ENCODE measurements at regions not wholly inside any gene's neighbourhood (a gene's known extent, or its start where the extent isn't known, plus 50 kb on each side); places are given as distances from the start of the nearest gene placed in this dataset.

DNA sequence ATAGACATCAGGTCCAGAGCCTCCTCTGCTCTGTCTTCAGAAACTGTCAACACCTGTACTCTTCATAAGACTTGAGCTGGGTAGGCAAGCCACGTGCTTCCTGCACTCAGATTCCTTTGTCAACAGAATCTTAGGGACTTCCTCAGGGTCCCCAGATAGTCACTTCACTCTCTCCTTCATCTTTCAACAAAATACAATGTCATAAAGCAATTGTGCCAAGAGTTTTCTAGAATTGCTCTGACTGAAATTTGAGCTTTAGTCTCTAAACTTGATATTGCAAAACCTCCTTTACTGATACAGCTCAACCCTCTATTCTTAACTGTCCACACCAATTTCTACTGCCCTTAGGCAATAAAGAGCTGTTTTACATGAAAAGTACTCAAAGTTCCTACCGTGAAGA lies 179.9 kb downstream of the IRS2 start:
- H2BK5ac ChIP-seq (ENCODE audit: low read depth, low read length, poor library complexity, severe bottlenecking) = no peak overlapping the region
- dilution Hi-C loops (cut with HindIII; ENCODE audit: low sequenced_read_pairs, unreplicated experiment) = no loop called here
- H3K18ac ChIP-seq (ENCODE audit: low read depth, low read length) = no peak overlapping the region
- H3K79me1 ChIP-seq (ENCODE audit: low read depth in 1 of 2, low read length in 2 of 2) = no peaks in the 10 kb centered on the region
- H4K5ac ChIP-seq (ENCODE audit: low read depth, low read length) = no peak overlapping the region
- no peak overlapping the region for H2BK20ac ChIP-seq (ENCODE audit: low read depth, low read length)
- H3K4me2 ChIP-seq (ENCODE audit: low read depth, low read length) = no peak overlapping the region
- H2BK120ac ChIP-seq (ENCODE audit: low read depth, low read length) = no peak overlapping the region
- ATAC-seq (ENCODE audit: low read depth) = no peak
- no peak overlapping the region for H4K91ac ChIP-seq (ENCODE audit: insufficient read depth, low read depth, low read length)
- H2BK15ac ChIP-seq (ENCODE audit: low read depth, low read length) = no peak overlapping the region
- BruUV-seq (replicated peaks) = no TSS peak
- no peak overlapping the region for H3K23ac ChIP-seq (ENCODE audit: low read depth, low read length)
- no peak overlapping the region for H2AFZ ChIP-seq (replicated peaks; ENCODE audit: low read length, poor library complexity)
- H3K4me1 ChIP-seq (ENCODE audit: control insufficient read depth, insufficient read depth, low read length) = no peaks in the 10 kb centered on the region
- TF ChIP-seq POLR2A (IDR thresholded peaks at IDR 0.05; ENCODE audit: low read depth, low read length) (no peak), MAZ (IDR thresholded peaks at IDR 0.05; ENCODE audit: borderline replicate concordance, low read depth, low read length) (no peak), NFE2L2 (IDR thresholded peaks at IDR 0.05; ENCODE audit: low read depth, low read length) (no peak), FOS (IDR thresholded peaks at IDR 0.05; ENCODE audit: low read depth, low read length) (no peak), SMC3 (IDR thresholded peaks at IDR 0.05; ENCODE audit: low read depth, low read length) (no peak), RAD21 (IDR thresholded peaks at IDR 0.05; ENCODE audit: low read length) (no peak), RCOR1 (IDR thresholded peaks at IDR 0.05; ENCODE audit: insufficient replicate concordance, low read length) (no peak), RFX5 (IDR thresholded peaks at IDR 0.05; ENCODE audit: low read depth, low read length) (no peak)
- TF ChIP-seq, protein P1, sequence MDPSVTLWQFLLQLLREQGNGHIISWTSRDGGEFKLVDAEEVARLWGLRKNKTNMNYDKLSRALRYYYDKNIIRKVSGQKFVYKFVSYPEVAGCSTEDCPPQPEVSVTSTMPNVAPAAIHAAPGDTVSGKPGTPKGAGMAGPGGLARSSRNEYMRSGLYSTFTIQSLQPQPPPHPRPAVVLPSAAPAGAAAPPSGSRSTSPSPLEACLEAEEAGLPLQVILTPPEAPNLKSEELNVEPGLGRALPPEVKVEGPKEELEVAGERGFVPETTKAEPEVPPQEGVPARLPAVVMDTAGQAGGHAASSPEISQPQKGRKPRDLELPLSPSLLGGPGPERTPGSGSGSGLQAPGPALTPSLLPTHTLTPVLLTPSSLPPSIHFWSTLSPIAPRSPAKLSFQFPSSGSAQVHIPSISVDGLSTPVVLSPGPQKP (IDR thresholded peaks at IDR 0.05; ENCODE audit: borderline replicate concordance, low read depth, low read length) = no peak
- TF ChIP-seq, protein P2, sequence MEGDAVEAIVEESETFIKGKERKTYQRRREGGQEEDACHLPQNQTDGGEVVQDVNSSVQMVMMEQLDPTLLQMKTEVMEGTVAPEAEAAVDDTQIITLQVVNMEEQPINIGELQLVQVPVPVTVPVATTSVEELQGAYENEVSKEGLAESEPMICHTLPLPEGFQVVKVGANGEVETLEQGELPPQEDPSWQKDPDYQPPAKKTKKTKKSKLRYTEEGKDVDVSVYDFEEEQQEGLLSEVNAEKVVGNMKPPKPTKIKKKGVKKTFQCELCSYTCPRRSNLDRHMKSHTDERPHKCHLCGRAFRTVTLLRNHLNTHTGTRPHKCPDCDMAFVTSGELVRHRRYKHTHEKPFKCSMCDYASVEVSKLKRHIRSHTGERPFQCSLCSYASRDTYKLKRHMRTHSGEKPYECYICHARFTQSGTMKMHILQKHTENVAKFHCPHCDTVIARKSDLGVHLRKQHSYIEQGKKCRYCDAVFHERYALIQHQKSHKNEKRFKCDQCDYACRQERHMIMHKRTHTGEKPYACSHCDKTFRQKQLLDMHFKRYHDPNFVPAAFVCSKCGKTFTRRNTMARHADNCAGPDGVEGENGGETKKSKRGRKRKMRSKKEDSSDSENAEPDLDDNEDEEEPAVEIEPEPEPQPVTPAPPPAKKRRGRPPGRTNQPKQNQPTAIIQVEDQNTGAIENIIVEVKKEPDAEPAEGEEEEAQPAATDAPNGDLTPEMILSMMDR (conservative IDR thresholded peaks at IDR 0.05; ENCODE audit: low read depth, low read length) = no peak
- TF ChIP-seq, protein P3, sequence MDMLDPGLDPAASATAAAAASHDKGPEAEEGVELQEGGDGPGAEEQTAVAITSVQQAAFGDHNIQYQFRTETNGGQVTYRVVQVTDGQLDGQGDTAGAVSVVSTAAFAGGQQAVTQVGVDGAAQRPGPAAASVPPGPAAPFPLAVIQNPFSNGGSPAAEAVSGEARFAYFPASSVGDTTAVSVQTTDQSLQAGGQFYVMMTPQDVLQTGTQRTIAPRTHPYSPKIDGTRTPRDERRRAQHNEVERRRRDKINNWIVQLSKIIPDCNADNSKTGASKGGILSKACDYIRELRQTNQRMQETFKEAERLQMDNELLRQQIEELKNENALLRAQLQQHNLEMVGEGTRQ (IDR thresholded peaks at IDR 0.05; ENCODE audit: low read depth, low read length) = no peak
- H2AK5ac ChIP-seq (ENCODE audit: low read depth, low read length) = no peak overlapping the region
- H3K14ac ChIP-seq (replicated peaks; ENCODE audit: low read depth, low read length) = no peak overlapping the region
- 0% methylated on average over 1 of the region's 2 CpGs; no CpG with 5 or more reads in 1 of the 2 experiments for WGBS, 2 experiments (ENCODE audit: extremely low coverage in 2 of 2, insufficient read length in 1 of 2)
- intact Hi-C loops (cut with micrococcal nuclease) = no loop called here
- ChIA-PET CTCF (interaction anchor here (0.6 kb wide), 1 partner anchor 60 kb away, joined by 3 read pairs; no protein-coding TSS in a partner anchor), POLR2A (ENCODE audit: unreplicated experiment) (no interaction called here)
- H3K56ac ChIP-seq (ENCODE audit: extremely low read depth, insufficient read depth, low read length) = no peak overlapping the region
- H4K20me1 ChIP-seq (ENCODE audit: insufficient read depth, low read length) = no peaks in the 10 kb centered on the region
- H3K4ac ChIP-seq (ENCODE audit: low read depth, low read length) = no peak overlapping the region
- H2AK9ac ChIP-seq (replicated peaks; ENCODE audit: low read depth, low read length, poor library complexity) = no peak overlapping the region
- H3K36me3 ChIP-seq (ENCODE audit: control insufficient read depth, insufficient read depth, low read length) = no peaks in the 10 kb centered on the region
- no peak overlapping the region for H3K4me3 ChIP-seq (ENCODE audit: insufficient read depth, low read depth, low read length)
- no peak overlapping the region for H3K27ac ChIP-seq (ENCODE audit: insufficient read depth, low read length)
- H3K9ac ChIP-seq (ENCODE audit: low read depth, low read length) = no peak overlapping the region
- peaks cover 11% of the 10 kb centered on the region for H3K27me3 ChIP-seq (ENCODE audit: control insufficient read depth, insufficient read depth, low read length)
- no peak for DNase-seq
- no peak overlapping the region for H4K8ac ChIP-seq (ENCODE audit: low read depth in 2 of 2, low read length in 2 of 2)
- H3K9me1 ChIP-seq (ENCODE audit: insufficient read depth, low read length) = no peaks in the 10 kb centered on the region; the same call in 1 of the 2 replicates
- H3K9me3 ChIP-seq (ENCODE audit: control insufficient read depth, insufficient read depth, low read length) = no peaks in the 10 kb centered on the region; the same call in 1 of the 2 replicates
- in situ Hi-C loops (cut with MboI; ENCODE audit: low sequenced_read_pairs) = no loop called here

All from IMR-90 (cell line).